Esophagus muscularis mucosa (tissue), 3 donors: ENCODE measurements at regions not wholly inside any gene's neighbourhood (a gene's known extent, or its start where the extent isn't known, plus 50 kb on each side); places are given as distances from the start of the nearest gene placed in this dataset.

Source experiments
- POLR2A ChIP-seq: fragments of 450-650 bp; IDR thresholded peaks from one replicate; pipeline ENCODE4 v1.6.1; 2017; ENCODE audit warnings: antibody characterized with exemption, moderate library complexity, mild to moderate bottlenecking, low read depth
- TF ChIP-seq, protein P1 (sequence below), 3 experiments: fragments of 200-600 bp in 2 of 3; fragments of 450-650 bp in 1 of 3; sonication (generic) in 2 of 3; IDR thresholded peaks; one replicate each; pipeline ENCODE4 v1.5.1; 2017 to 2019; ENCODE audit warnings: antibody characterized with exemption in 3 of 3, mild to moderate bottlenecking in 2 of 3, moderate library complexity in 1 of 3

- no peak for TF ChIP-seq POLR2A
- TF ChIP-seq, protein P1, sequence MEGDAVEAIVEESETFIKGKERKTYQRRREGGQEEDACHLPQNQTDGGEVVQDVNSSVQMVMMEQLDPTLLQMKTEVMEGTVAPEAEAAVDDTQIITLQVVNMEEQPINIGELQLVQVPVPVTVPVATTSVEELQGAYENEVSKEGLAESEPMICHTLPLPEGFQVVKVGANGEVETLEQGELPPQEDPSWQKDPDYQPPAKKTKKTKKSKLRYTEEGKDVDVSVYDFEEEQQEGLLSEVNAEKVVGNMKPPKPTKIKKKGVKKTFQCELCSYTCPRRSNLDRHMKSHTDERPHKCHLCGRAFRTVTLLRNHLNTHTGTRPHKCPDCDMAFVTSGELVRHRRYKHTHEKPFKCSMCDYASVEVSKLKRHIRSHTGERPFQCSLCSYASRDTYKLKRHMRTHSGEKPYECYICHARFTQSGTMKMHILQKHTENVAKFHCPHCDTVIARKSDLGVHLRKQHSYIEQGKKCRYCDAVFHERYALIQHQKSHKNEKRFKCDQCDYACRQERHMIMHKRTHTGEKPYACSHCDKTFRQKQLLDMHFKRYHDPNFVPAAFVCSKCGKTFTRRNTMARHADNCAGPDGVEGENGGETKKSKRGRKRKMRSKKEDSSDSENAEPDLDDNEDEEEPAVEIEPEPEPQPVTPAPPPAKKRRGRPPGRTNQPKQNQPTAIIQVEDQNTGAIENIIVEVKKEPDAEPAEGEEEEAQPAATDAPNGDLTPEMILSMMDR (IDR thresholded peaks at IDR 0.05): no peak
These were observed 384.0 kb downstream of the SFMBT2 start for GRCh38 chr10:7026818-7027217.
